Bronchial epithelial cell (primary cell): ENCODE measurements at regions not wholly inside any gene's neighbourhood (a gene's known extent, or its start where the extent isn't known, plus 50 kb on each side); places are given as distances from the start of the nearest gene placed in this dataset.

ENCODE experiments used
- DNase-seq: peaks from one replicate; pipeline ENCODE4 v3.0.0-alpha.2; 2010; ENCODE audit warnings: low read depth
- FAIRE-seq: peaks from 2 replicates; lab custom pipeline; 2011; peaks lifted over from hg19 to GRCh38; lab: Jason Lieb, UNC
- H3K27me3 ChIP-seq: 2 replicates; pipeline ENCODE4 v1.5.1; 2011; ENCODE audit warnings: low read length; ENCODE audit not compliant: control insufficient read depth, insufficient read depth
- H3K36me3 ChIP-seq: 2 replicates; pipeline ENCODE4 v1.5.1; 2011; ENCODE audit warnings: low read length; ENCODE audit not compliant: control insufficient read depth, insufficient read depth
- H3K4me3 ChIP-seq: 2 replicates; pipeline ENCODE4 v1.5.1; 2011; ENCODE audit warnings: mild to moderate bottlenecking, low read depth, low read length, control low read depth
- CTCF ChIP-seq: IDR thresholded peaks from 2 replicates; pipeline ENCODE4 v1.5.1; 2011; ENCODE audit warnings: mild to moderate bottlenecking, moderate library complexity, low read length, control low read depth, inconsistent platforms; ENCODE audit not compliant: insufficient read depth, severe bottlenecking

- H3K27me3 ChIP-seq = no peaks in the 10 kb centered on the region
- FAIRE-seq = no peak
These were observed 124.1 kb downstream of the SOX9 start for GRCh38 chr17:72244956-72245355.

GRCh38 chr17:72249441-72249840 is 128.6 kb downstream of the SOX9 start:
- no peak for TF ChIP-seq CTCF
- H3K4me3 ChIP-seq = no peak overlapping the region
- no peak for FAIRE-seq

More at GRCh38 chr17:72244956-72245355, 124.1 kb downstream of the SOX9 start:
- TF ChIP-seq CTCF = no peak
- Histone ChIP-seq H3K4me3 (no peak overlapping the region), H3K36me3 (no peaks in the 10 kb centered on the region)
- peak; percentile 50 for DNase-seq

GRCh38 chr17:72250206-72250605 is 129.4 kb downstream of the SOX9 start:
- Histone ChIP-seq H3K36me3 (no peaks in the 10 kb centered on the region), H3K4me3 (no peak overlapping the region), H3K27me3 (no peaks in the 10 kb centered on the region)
- FAIRE-seq = no peak
- no peak for DNase-seq
- TF ChIP-seq CTCF = no peak

More at GRCh38 chr17:72249441-72249840, 128.6 kb downstream of the SOX9 start:
- no peaks in the 10 kb centered on the region for H3K36me3 ChIP-seq
- peak; percentile 92 for DNase-seq
- H3K27me3 ChIP-seq = no peaks in the 10 kb centered on the region

GRCh38 chr17:72253597-72253996 is 132.8 kb downstream of the SOX9 start:
- no peak for FAIRE-seq
- TF ChIP-seq CTCF = no peak
- peak; percentile 13 for DNase-seq

GRCh38 chr17:72254808-72255449 is 134.1 kb downstream of the SOX9 start:
- peak; percentile 62 for DNase-seq
- Histone ChIP-seq H3K4me3 (no peak overlapping the region), H3K27me3 (no peaks in the 10 kb centered on the region), H3K36me3 (no peaks in the 10 kb centered on the region)
- no peak for FAIRE-seq
- TF ChIP-seq CTCF = no peak

More at GRCh38 chr17:72253597-72253996, 132.8 kb downstream of the SOX9 start:
- no peaks in the 10 kb centered on the region for H3K36me3 ChIP-seq
- no peaks in the 10 kb centered on the region for H3K27me3 ChIP-seq
- no peak overlapping the region for H3K4me3 ChIP-seq

GRCh38 chr17:72255481-72255880 is 134.7 kb downstream of the SOX9 start:
- no peak for TF ChIP-seq CTCF
- peak; percentile 31 for DNase-seq
- no peaks in the 10 kb centered on the region for H3K36me3 ChIP-seq
- H3K4me3 ChIP-seq = no peak overlapping the region
- no peaks in the 10 kb centered on the region for H3K27me3 ChIP-seq
- no peak for FAIRE-seq
